ENCODE measurements at regions not wholly inside any gene's neighbourhood (a gene's known extent, or its start where the extent isn't known, plus 50 kb on each side); places are given as distances from the start of the nearest gene placed in this dataset.

DNA sequence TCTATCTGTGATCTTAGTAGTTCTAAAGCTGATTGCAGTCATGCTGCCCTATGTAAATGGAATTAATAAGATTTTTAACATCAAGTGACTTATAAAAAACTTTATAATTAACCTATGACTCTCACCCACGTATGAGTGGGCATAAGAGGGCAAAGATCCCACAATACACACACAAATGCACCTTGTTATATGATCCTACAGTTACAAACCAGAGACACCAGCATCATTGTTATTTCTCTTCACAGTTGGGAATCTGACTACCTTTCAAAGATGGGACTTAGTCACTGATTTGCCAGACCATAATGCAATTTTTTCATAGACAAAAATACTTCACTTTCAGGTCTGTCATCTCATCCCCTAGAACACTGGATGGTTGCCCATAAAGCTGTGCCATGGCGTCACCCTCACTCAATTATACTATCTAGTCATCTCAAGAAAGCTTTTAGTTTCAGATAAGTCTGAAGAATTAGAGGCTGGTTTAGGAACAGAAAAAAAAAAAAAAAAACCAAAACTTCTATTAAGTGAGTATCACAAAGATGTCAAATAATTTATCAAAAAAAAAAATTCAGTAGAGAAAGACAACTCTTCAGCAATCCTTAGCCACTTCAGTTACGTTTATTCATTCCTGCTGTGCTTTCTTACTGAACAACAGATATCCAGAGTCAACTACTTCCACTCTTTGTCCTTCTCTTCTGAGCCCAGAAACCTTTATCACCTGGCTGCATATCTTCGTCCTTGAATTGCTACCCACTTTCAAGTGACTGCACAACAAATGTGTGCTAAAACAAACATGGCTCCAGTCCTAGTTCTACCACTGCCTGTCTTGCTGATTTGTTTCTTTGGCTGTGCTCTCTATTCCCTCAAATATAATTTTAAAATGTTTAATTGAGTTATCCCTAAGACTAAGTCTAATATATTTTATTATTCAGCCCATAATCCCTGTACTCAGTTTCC is 175.0 kb upstream of the CHRM2 start:
- in situ Hi-C loops (cut with MboI; ENCODE audit: low sequenced_read_pairs in 4 of 4): no loop called here
- no peak overlapping the region for H3K27ac ChIP-seq
- H3K36me3 ChIP-seq: no peaks in the 10 kb centered on the region
- H3K4me1 ChIP-seq: no peaks in the 10 kb centered on the region
- ATAC-seq (no peak), DNase-seq (no peak)
- intact Hi-C loops (cut with DNase I; ENCODE audit: low total_unique reads): no loop called here
- TF ChIP-seq POLR2A (IDR thresholded peaks at IDR 0.05): no peak
- TF ChIP-seq, protein P1, sequence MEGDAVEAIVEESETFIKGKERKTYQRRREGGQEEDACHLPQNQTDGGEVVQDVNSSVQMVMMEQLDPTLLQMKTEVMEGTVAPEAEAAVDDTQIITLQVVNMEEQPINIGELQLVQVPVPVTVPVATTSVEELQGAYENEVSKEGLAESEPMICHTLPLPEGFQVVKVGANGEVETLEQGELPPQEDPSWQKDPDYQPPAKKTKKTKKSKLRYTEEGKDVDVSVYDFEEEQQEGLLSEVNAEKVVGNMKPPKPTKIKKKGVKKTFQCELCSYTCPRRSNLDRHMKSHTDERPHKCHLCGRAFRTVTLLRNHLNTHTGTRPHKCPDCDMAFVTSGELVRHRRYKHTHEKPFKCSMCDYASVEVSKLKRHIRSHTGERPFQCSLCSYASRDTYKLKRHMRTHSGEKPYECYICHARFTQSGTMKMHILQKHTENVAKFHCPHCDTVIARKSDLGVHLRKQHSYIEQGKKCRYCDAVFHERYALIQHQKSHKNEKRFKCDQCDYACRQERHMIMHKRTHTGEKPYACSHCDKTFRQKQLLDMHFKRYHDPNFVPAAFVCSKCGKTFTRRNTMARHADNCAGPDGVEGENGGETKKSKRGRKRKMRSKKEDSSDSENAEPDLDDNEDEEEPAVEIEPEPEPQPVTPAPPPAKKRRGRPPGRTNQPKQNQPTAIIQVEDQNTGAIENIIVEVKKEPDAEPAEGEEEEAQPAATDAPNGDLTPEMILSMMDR (IDR thresholded peaks at IDR 0.05 in 4 of 5, conservative IDR thresholded peaks at IDR 0.05 in 1 of 5): no peak
- H3K27me3 ChIP-seq: no peaks in the 10 kb centered on the region
- no peaks in the 10 kb centered on the region for H3K9me3 ChIP-seq
- no peak overlapping the region for H3K4me3 ChIP-seq

DNA sequence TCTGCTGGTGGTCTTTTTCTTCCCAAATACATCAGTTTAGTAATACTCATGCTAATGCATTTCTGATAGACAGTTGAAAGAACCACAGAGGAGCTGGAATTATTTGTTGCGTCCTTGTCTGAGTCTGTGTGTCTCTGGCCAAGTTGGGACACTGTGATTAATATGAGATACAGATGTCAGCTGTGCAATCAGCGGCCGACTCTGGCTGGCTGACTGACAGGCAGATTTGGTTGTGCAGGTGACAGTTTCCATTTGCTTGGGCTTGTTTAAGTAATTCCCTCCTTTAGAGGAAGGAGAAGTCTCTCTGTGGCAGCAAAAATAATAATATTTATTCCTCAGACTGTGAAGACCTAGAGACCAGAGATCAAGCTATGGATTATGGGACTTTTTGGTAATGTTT is 176.2 kb upstream of the CHRM2 start:
- Histone ChIP-seq H3K27me3 (no peaks in the 10 kb centered on the region), H3K9me3 (no peaks in the 10 kb centered on the region), H3K4me3 (no peak overlapping the region), H3K36me3 (no peaks in the 10 kb centered on the region), H3K4me1 (no peaks in the 10 kb centered on the region), H3K27ac (no peak overlapping the region)
- DNase-seq: no peak
- ATAC-seq: no peak
- intact Hi-C loops (cut with DNase I; ENCODE audit: low total_unique reads): no loop called here
- in situ Hi-C loops (cut with MboI; ENCODE audit: low sequenced_read_pairs in 4 of 4): no loop called here
- TF ChIP-seq, protein P1 (IDR thresholded peaks at IDR 0.05 in 4 of 5, conservative IDR thresholded peaks at IDR 0.05 in 1 of 5): no peak

DNA sequence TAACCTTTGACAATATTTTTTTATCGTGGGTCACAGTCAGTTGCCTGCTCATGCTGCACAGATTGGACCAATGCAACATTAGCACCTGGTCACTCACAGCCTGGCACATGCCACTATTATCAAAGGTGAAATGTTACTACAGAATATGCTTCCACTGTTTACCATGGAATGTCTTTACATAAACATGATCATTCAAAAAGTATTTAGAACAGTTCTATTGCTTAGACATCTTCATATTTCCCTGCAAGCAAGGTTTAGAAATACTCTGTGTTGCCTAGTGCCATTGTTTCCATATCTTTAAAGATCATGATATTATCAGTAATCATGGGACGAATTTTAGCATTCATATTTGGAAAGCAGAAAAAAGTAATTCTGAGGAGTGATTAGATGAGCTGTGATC is 179.9 kb upstream of the CHRM2 start:
- Histone ChIP-seq H3K36me3 (no peaks in the 10 kb centered on the region), H3K9me3 (no peaks in the 10 kb centered on the region), H3K4me1 (no peaks in the 10 kb centered on the region), H3K4me3 (no peak overlapping the region), H3K27me3 (no peaks in the 10 kb centered on the region), H3K27ac (no peak overlapping the region)
- ATAC-seq (no peak), DNase-seq (no peak)
- intact Hi-C loops (cut with DNase I; ENCODE audit: low total_unique reads) (no loop called here), in situ Hi-C loops (cut with MboI; ENCODE audit: low sequenced_read_pairs in 4 of 4) (no loop called here)
- TF ChIP-seq, protein P1 (IDR thresholded peaks at IDR 0.05 in 4 of 5, conservative IDR thresholded peaks at IDR 0.05 in 1 of 5): no peak
- TF ChIP-seq POLR2A (IDR thresholded peaks at IDR 0.05): no peak

DNA sequence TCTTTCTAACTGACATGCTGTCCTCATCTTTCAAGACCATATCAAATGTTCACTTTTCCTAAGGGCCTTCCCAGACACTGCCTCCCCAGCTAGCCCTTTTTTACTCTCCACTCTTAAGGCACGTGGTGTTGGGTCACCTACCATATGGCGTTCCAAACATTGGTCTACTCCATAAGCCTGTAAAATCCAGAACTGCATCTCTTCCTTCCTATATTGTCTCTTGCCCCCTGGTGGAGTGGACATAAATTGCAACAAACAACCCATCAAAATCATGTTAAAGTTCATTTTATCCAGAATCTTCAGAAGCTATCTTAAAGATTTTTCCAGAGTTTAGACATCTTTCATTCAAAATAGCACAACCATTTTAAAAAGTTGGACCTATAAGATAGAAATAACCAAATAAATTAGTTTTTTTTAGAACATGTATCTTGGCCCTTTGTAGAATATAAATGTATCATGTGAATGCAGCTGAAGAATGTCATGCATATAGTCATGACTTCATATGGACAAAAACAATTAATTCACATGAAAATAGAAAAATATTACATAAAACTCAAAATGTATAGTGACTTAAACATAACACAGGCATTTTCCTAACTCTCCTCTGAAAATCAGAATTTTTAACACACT is 180.6 kb upstream of the CHRM2 start:
- H3K27ac ChIP-seq: no peak overlapping the region
- ATAC-seq: no peak
- no peaks in the 10 kb centered on the region for H3K36me3 ChIP-seq
- no peak for DNase-seq
- no peaks in the 10 kb centered on the region for H3K4me1 ChIP-seq
- no peak overlapping the region for H3K4me3 ChIP-seq
- in situ Hi-C loops (cut with MboI; ENCODE audit: low sequenced_read_pairs in 4 of 4) (no loop called here), intact Hi-C loops (cut with DNase I; ENCODE audit: low total_unique reads) (no loop called here)
- no peaks in the 10 kb centered on the region for H3K27me3 ChIP-seq
- no peak for TF ChIP-seq POLR2A (IDR thresholded peaks at IDR 0.05)
- TF ChIP-seq, protein P1 (IDR thresholded peaks at IDR 0.05 in 4 of 5, conservative IDR thresholded peaks at IDR 0.05 in 1 of 5): no peak
- H3K9me3 ChIP-seq: no peaks in the 10 kb centered on the region

Data from gastrocnemius medialis (tissue), 4 donors.